Loucy (cell line): ENCODE measurements at regions not wholly inside any gene's neighbourhood (a gene's known extent, or its start where the extent isn't known, plus 50 kb on each side); places are given as distances from the start of the nearest gene placed in this dataset.
"Not testable (repeated sequence)": the region's sequence is repeated elsewhere in the genome, so short reads cannot be mapped to it uniquely, and the experiment has no call there.

ENCODE experiments used
- H2AFZ ChIP-seq: fragments of 200-600 bp; sonication (generic); 2 replicates; pipeline ENCODE4 v1.6.0; 2016; ENCODE audit warnings: antibody characterized with exemption, mild to moderate bottlenecking, low read length, moderate library complexity
- H3F3A ChIP-seq: fragments of 200-600 bp; 2 replicates; pipeline ENCODE4 v1.6.0; 2016; ENCODE audit warnings: antibody characterized with exemption, low read depth, mild to moderate bottlenecking
- H3K27me3 ChIP-seq: fragments of 200-600 bp; sonication (generic); 2 replicates; pipeline ENCODE4 v1.6.1; 2014; ENCODE audit warnings: low read length, mild to moderate bottlenecking; ENCODE audit not compliant: insufficient read depth, poor library complexity, severe bottlenecking
- H3K36me3 ChIP-seq: fragments of 200-600 bp; sonication (generic); 2 replicates; pipeline ENCODE4 v1.6.1; 2016; ENCODE audit warnings: low read length; ENCODE audit not compliant: insufficient read depth
- H3K4me1 ChIP-seq: fragments of 200-600 bp; sonication (generic); 2 replicates; pipeline ENCODE4 v1.5.1; 2014; ENCODE audit warnings: low read length, mild to moderate bottlenecking; ENCODE audit not compliant: insufficient read depth, poor library complexity, severe bottlenecking
- H3K4me2 ChIP-seq: fragments of 200-600 bp; sonication (generic); 2 replicates; pipeline ENCODE4 v1.6.0; 2014; ENCODE audit warnings: antibody characterized with exemption, low read length, low read depth, mild to moderate bottlenecking; ENCODE audit not compliant: poor library complexity, severe bottlenecking
- H3K4me3 ChIP-seq: fragments of 200-600 bp; sonication (generic); 2 replicates; pipeline ENCODE4 v1.5.1; 2014; ENCODE audit warnings: low read length, mild to moderate bottlenecking, mixed read lengths; ENCODE audit not compliant: poor library complexity, severe bottlenecking
- H3K79me2 ChIP-seq: fragments of 200-600 bp; sonication (generic); 2 replicates; pipeline ENCODE4 v1.6.1; 2014; ENCODE audit warnings: low read length; ENCODE audit not compliant: insufficient read depth
- H3K9ac ChIP-seq: fragments of 200-600 bp; sonication (generic); 2 replicates; pipeline ENCODE4 v1.6.0; 2014; ENCODE audit warnings: mild to moderate bottlenecking, low read depth, low read length, moderate library complexity; ENCODE audit not compliant: poor library complexity, severe bottlenecking
- H3K9me2 ChIP-seq: fragments of 200-600 bp; sonication (generic); replicated peaks from 2 replicates; pipeline ENCODE4 v1.6.1; 2016; ENCODE audit warnings: low read depth, low read length, mixed read lengths
- H3K9me3 ChIP-seq: fragments of 200-600 bp; sonication (generic); 2 replicates; pipeline ENCODE4 v1.6.1; 2014; ENCODE audit warnings: mild to moderate bottlenecking, antibody characterized with exemption, low read length, low read depth; ENCODE audit not compliant: insufficient read depth
- H4K20me1 ChIP-seq: fragments of 200-600 bp; sonication (generic); 2 replicates; pipeline ENCODE4 v1.6.0; 2014; ENCODE audit warnings: antibody characterized with exemption, low read length, mild to moderate bottlenecking; ENCODE audit not compliant: insufficient read depth, poor library complexity, severe bottlenecking

- H4K20me1 ChIP-seq, H3K9ac ChIP-seq, H3K79me2 ChIP-seq, H3K4me1 ChIP-seq, H3F3A ChIP-seq, H3K4me3 ChIP-seq, H3K27me3 ChIP-seq, H3K9me2 ChIP-seq, H3K9me3 ChIP-seq, H3K36me3 ChIP-seq, H3K4me2 ChIP-seq, H2AFZ ChIP-seq: not testable (repeated sequence)
Measured at GRCh38 chr10:47690304-47690703, 73.1 kb downstream of the SYT15B start.

- not testable (repeated sequence) for H3K27me3 ChIP-seq, H3F3A ChIP-seq, H3K9me2 ChIP-seq, H2AFZ ChIP-seq, H3K9ac ChIP-seq, H3K4me2 ChIP-seq, H3K36me3 ChIP-seq, H3K9me3 ChIP-seq, H3K4me1 ChIP-seq, H3K79me2 ChIP-seq, H3K4me3 ChIP-seq, H4K20me1 ChIP-seq
Measured at GRCh38 chr10:47683826-47684475, 79.4 kb downstream of the SYT15B start.

GRCh38 chr10:47681638-47681990, 81.8 kb downstream of the SYT15B start:
- not testable (repeated sequence) for H3F3A ChIP-seq, H3K27me3 ChIP-seq, H3K36me3 ChIP-seq, H3K9me3 ChIP-seq, H3K79me2 ChIP-seq, H3K4me2 ChIP-seq, H3K4me3 ChIP-seq, H4K20me1 ChIP-seq, H2AFZ ChIP-seq, H3K4me1 ChIP-seq, H3K9ac ChIP-seq, H3K9me2 ChIP-seq

GRCh38 chr10:47680848-47681637, 82.3 kb downstream of the SYT15B start:
- not testable (repeated sequence) for H3K4me2 ChIP-seq, H3K9me2 ChIP-seq, H3K36me3 ChIP-seq, H3K9me3 ChIP-seq, H3K27me3 ChIP-seq, H3K79me2 ChIP-seq, H3K4me1 ChIP-seq, H3K4me3 ChIP-seq, H2AFZ ChIP-seq, H4K20me1 ChIP-seq, H3F3A ChIP-seq, H3K9ac ChIP-seq

DNA sequence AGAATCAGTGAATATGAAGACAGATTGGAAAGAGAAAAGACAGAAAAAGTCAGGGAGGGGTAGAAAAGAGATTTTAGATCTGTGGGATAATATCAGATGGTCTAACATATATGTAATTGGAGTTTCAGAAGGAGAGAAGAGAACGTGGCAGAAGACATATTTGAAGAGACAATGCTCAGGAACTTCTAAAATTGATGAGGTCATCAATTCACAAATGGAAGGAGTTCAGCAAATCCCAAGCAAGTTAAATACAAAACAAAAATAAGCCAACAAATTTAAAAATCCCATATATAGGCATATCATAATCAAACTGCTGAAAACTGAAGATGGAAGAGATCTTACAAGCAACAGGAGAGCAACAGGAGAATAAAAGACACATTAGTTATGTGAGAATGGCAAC, 87.3 kb downstream of the SYT15B start:
- H3K27me3 ChIP-seq, H2AFZ ChIP-seq, H3K9me2 ChIP-seq, H3K4me1 ChIP-seq, H3K79me2 ChIP-seq, H3K4me3 ChIP-seq, H3K9ac ChIP-seq, H3F3A ChIP-seq, H3K36me3 ChIP-seq, H3K9me3 ChIP-seq, H3K4me2 ChIP-seq, H4K20me1 ChIP-seq: not testable (repeated sequence)

DNA sequence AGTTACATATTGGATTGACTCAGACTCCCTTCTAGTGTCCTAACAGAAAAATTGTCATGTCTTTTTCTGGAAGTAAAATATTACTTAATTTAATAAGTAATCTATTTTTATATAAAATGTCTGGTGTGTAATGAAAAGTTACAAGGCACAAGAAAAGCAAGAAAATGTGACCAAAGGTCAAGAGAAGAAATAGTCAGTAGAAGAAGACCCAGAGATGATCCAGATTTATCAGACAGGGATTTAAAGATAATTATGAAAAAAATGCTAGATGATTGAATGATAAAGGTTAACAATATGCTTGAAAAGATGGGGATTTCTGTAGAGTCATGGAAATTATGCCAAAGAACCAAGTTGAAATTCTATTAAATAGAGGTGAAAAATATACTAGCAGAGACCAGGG, 87.8 kb downstream of the SYT15B start:
- not testable (repeated sequence) for H2AFZ ChIP-seq, H3K27me3 ChIP-seq

DNA sequence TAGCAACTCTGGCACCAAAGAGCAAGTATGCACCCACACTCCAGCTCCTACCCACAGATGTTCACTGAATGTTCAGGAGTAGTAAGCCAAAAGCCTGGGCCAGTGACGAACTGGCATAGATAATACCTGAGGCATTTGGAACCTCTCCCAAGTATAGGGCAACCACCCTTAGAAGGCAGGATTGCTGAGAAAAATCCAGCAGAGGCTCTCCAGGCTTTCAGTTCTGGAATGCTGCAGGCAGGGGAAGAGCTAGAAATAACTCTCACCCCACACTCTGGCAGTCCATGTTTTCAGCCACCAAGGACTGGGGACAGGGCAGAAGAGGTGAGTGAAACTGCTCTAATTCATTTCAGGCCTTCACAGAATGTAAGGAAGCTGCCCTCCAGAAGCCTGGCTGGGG, 90.3 kb downstream of the SYT15B start:
- not testable (repeated sequence) for H3K4me2 ChIP-seq, H3K4me1 ChIP-seq, H3K9ac ChIP-seq, H2AFZ ChIP-seq, H3K27me3 ChIP-seq, H3K9me3 ChIP-seq, H3K9me2 ChIP-seq, H3K4me3 ChIP-seq, H4K20me1 ChIP-seq, H3F3A ChIP-seq, H3K79me2 ChIP-seq, H3K36me3 ChIP-seq

More for the DNA sequence above, 87.8 kb downstream of the SYT15B start:
- not testable (repeated sequence) for H3K36me3 ChIP-seq, H3K9me3 ChIP-seq, H3K79me2 ChIP-seq, H3K9me2 ChIP-seq, H4K20me1 ChIP-seq, H3K9ac ChIP-seq, H3K4me2 ChIP-seq, H3F3A ChIP-seq, H3K4me1 ChIP-seq, H3K4me3 ChIP-seq
